Stimulated activated CD8-positive, alpha-beta memory T cell treated with anti-CD3 and anti-CD28 coated beads, Interleukin-7, amount 100 ng/mL, for 24 hours (primary cell): ENCODE measurements at regions not wholly inside any gene's neighbourhood (a gene's known extent, or its start where the extent isn't known, plus 50 kb on each side); places are given as distances from the start of the nearest gene placed in this dataset.

Experiments used
- DNase-seq: peaks from one replicate; pipeline ENCODE4 v3.0.0-alpha.2; 2020; ENCODE audit warnings: low read depth

DNA sequence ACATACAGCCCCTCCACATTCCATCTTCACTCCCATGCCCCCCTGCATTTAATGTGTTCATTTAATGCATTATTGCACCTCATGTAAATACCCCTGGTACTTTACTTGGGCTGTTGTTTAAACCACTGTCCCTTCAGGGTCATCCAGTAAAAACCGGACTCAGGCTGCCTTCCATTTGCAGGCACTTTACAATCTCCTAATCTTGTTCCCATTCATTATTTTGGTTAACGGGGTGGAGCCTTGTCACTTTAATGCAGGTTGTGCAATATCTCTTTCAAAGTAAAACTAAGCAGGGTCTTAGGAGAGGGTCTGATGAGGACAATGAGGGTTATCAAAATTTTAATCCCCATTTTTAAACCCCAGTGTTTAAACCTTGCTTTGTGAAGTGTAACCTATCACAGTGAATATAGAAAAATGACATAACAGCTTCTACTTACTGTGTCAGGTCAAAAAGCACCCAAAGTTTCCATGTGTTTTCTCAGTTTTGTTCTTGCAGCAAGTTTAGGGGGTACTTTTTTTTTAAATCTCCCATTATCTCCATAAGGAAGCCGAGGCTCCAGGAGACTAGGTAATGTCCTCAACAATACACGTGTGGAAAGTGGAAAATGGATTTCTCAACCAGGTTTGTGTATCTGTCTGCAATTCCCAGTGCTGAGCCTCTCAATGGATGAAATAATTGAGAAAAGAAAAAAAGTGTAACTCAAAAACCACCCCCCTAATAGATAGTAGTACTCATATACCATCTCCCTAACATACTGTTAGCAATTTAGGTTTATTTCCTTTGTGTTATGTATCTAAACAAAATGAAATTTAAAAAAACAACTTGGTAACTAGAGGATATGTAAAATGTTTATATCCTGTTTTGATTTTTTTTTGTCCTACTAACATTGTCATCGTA is 54.2 kb upstream of the SPRY4 start:
- no peak for DNase-seq

DNA sequence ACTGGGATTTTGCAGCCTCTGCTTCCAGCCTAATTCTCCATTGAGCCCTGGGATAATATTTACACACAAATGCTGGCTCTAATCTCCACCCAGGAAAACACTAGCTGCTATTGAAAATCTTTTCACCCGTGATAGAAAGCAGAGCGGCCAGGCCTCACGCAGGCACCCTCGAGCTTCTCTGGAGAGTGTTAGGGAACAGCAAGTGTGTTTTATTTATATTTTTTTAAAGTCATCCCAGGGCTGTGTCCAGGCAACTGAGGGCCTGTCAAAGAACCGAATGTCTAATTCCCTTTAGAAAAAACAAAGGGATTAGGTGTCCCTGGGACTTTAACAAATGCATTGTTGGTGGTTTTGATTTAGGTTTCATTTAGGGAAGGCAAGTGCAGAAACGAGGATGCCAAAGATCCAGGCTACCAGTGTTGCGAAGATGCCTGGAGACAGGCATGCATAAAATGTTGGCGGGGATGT is 51.2 kb upstream of the SPRY4 start:
- DNase-seq = no peak
